ENCODE measurements at regions not wholly inside any gene's neighbourhood (a gene's known extent, or its start where the extent isn't known, plus 50 kb on each side); places are given as distances from the start of the nearest gene placed in this dataset.

DNA sequence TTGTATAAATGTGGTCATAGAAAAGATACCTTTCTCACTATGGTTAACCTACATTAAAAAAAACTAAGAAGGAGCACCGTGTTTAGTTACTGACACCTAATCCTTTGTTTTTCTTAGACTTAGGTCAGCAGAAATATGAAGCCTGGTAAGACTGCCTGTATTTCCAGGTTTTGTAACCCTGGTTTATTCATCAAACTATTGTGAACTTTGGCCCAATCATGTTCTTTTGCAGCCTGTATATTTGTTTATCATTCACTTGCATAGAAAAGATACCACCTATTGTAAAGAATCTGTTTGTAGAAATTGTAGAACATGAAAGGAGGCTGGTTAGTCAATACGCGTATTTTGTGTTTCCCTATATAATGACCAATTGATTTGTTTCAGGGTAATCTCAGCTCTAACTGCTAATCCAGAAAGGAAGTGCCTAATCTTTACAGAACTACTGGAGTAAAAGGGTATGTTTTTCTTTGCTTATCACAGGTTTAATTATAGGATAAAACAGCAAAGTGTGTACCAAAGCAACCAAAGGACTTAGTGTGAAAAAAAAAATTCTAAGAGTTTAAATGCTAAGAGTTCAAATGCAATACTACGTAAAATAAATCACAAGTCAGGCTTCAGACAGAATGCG is 103.6 kb downstream of the LURAP1L start:
- H3K9ac ChIP-seq (ENCODE audit: low read length), result no peak overlapping the region
- no peak overlapping the region for H3K27ac ChIP-seq (ENCODE audit: low read length)
- H3K4me1 ChIP-seq (ENCODE audit: low read length), result no peaks in the 10 kb centered on the region
- H2AFZ ChIP-seq (ENCODE audit: low read length), result no peak overlapping the region
- H4K20me1 ChIP-seq (ENCODE audit: insufficient read depth, low read length), result no peaks in the 10 kb centered on the region
- TF ChIP-seq, protein P1, sequence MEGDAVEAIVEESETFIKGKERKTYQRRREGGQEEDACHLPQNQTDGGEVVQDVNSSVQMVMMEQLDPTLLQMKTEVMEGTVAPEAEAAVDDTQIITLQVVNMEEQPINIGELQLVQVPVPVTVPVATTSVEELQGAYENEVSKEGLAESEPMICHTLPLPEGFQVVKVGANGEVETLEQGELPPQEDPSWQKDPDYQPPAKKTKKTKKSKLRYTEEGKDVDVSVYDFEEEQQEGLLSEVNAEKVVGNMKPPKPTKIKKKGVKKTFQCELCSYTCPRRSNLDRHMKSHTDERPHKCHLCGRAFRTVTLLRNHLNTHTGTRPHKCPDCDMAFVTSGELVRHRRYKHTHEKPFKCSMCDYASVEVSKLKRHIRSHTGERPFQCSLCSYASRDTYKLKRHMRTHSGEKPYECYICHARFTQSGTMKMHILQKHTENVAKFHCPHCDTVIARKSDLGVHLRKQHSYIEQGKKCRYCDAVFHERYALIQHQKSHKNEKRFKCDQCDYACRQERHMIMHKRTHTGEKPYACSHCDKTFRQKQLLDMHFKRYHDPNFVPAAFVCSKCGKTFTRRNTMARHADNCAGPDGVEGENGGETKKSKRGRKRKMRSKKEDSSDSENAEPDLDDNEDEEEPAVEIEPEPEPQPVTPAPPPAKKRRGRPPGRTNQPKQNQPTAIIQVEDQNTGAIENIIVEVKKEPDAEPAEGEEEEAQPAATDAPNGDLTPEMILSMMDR (IDR thresholded peaks at IDR 0.05; ENCODE audit: low read length), result no peak
- H3K9me3 ChIP-seq (replicated peaks; ENCODE audit: insufficient read depth, low read length), result no peaks in the 10 kb centered on the region
- no peak for DNase-seq
- H3K79me2 ChIP-seq (ENCODE audit: low read length), result no peaks in the 10 kb centered on the region
- no peaks in the 10 kb centered on the region for H3K9me2 ChIP-seq (replicated peaks; ENCODE audit: insufficient read depth, low read length)
- no peaks in the 10 kb centered on the region for H3F3A ChIP-seq (ENCODE audit: insufficient read depth, low read length)
- no peaks in the 10 kb centered on the region for H3K36me3 ChIP-seq (replicated peaks; ENCODE audit: insufficient read depth, low read length)
- H3K27me3 ChIP-seq (replicated peaks; ENCODE audit: insufficient read depth, low read length), result no peaks in the 10 kb centered on the region
- H3K4me2 ChIP-seq (ENCODE audit: low read depth, low read length), result no peak overlapping the region
- H3K4me3 ChIP-seq (ENCODE audit: low read length), result no peak overlapping the region

DNA sequence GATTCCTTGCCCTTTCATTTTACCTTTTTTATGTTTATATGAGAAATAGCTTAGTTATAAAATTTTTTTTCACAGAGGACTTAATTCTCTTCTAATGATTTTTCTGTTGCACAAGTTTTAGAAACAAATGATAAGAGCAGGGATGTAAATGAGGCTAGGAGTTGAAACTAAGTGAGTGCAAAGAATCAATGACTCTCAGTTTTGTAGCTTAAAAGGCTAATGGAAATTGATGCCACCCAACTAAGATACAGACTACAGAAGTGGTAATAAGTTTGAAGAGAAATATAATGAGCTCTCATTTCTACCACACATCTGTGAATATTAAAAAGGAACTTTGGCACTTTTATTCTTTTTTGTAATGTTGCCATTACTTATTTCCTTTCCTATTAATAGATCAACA is 105.1 kb downstream of the LURAP1L start:
- no peaks in the 10 kb centered on the region for H3K36me3 ChIP-seq (replicated peaks; ENCODE audit: insufficient read depth, low read length)
- no peak for TF ChIP-seq EZH2 (optimal IDR thresholded peaks at IDR 0.05; ENCODE audit: low read depth, low read length)
- no peak for TF ChIP-seq EZH2phosphoT487 (IDR thresholded peaks at IDR 0.05; ENCODE audit: low read length)
- TF ChIP-seq, protein P1 (IDR thresholded peaks at IDR 0.05; ENCODE audit: low read length), result no peak
- H3K9me2 ChIP-seq (replicated peaks; ENCODE audit: insufficient read depth, low read length), result no peaks in the 10 kb centered on the region
- H3K4me2 ChIP-seq (ENCODE audit: low read depth, low read length), result no peak overlapping the region
- no peak overlapping the region for H3K27ac ChIP-seq (ENCODE audit: low read length)
- H3K9me3 ChIP-seq (replicated peaks; ENCODE audit: insufficient read depth, low read length), result no peaks in the 10 kb centered on the region
- no peaks in the 10 kb centered on the region for H3K79me2 ChIP-seq (ENCODE audit: low read length)
- no peaks in the 10 kb centered on the region for H3K27me3 ChIP-seq (replicated peaks; ENCODE audit: insufficient read depth, low read length)
- H3K4me3 ChIP-seq (ENCODE audit: low read length), result no peak overlapping the region
- H3F3A ChIP-seq (ENCODE audit: insufficient read depth, low read length), result no peaks in the 10 kb centered on the region
- H2AFZ ChIP-seq (ENCODE audit: low read length), result no peak overlapping the region
- no peak overlapping the region for H3K9ac ChIP-seq (ENCODE audit: low read length)
- DNase-seq, result no peak
- H3K4me1 ChIP-seq (ENCODE audit: low read length), result no peaks in the 10 kb centered on the region
- H4K20me1 ChIP-seq (ENCODE audit: insufficient read depth, low read length), result no peaks in the 10 kb centered on the region

DNA sequence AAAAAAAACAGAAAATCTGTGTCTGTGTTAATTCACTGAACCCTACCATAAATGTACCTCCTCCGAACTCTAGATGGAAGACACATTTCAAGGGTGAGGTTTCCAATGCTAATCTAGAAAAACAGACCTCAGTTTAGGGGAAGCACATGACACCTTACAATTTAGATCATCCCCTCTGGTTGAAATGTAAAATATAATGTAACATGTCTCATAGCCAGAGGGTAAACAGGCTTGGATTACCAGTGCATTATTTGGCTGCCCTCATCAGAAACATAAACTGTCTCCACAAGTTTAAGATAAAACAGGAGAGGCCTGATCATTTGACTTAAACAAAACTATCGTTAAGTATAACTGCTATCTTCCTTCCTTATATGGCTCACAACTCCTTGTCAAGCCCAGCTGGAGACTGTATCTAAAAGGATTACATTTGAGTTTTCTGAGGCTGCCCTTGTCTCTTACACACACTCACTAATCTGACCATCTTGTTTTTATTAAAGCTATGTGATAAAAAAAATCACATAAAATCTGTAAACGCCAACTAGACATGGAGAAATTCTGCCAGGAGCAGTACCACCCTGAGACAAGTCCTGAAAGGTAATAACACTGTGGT is 105.7 kb downstream of the LURAP1L start:
- no peaks in the 10 kb centered on the region for H3K9me3 ChIP-seq (replicated peaks; ENCODE audit: insufficient read depth, low read length)
- no peaks in the 10 kb centered on the region for H3K4me1 ChIP-seq (ENCODE audit: low read length)
- H3K27ac ChIP-seq (ENCODE audit: low read length), result no peak overlapping the region
- no peaks in the 10 kb centered on the region for H4K20me1 ChIP-seq (ENCODE audit: insufficient read depth, low read length)
- H3K36me3 ChIP-seq (replicated peaks; ENCODE audit: insufficient read depth, low read length), result no peaks in the 10 kb centered on the region
- no peaks in the 10 kb centered on the region for H3F3A ChIP-seq (ENCODE audit: insufficient read depth, low read length)
- H3K9me2 ChIP-seq (replicated peaks; ENCODE audit: insufficient read depth, low read length), result no peaks in the 10 kb centered on the region
- no peak overlapping the region for H2AFZ ChIP-seq (ENCODE audit: low read length)
- H3K79me2 ChIP-seq (ENCODE audit: low read length), result no peaks in the 10 kb centered on the region
- H3K9ac ChIP-seq (ENCODE audit: low read length), result no peak overlapping the region
- H3K27me3 ChIP-seq (replicated peaks; ENCODE audit: insufficient read depth, low read length), result no peaks in the 10 kb centered on the region
- TF ChIP-seq EZH2phosphoT487 (IDR thresholded peaks at IDR 0.05; ENCODE audit: low read length) (no peak), EZH2 (optimal IDR thresholded peaks at IDR 0.05; ENCODE audit: low read depth, low read length) (no peak)
- TF ChIP-seq, protein P1 (IDR thresholded peaks at IDR 0.05; ENCODE audit: low read length), result no peak
- DNase-seq, result no peak
- H3K4me3 ChIP-seq (ENCODE audit: low read length), result no peak overlapping the region
- H3K4me2 ChIP-seq (ENCODE audit: low read depth, low read length), result no peak overlapping the region
